ENCODE measurements at regions not wholly inside any gene's neighbourhood (a gene's known extent, or its start where the extent isn't known, plus 50 kb on each side); places are given as distances from the start of the nearest gene placed in this dataset.

DNA sequence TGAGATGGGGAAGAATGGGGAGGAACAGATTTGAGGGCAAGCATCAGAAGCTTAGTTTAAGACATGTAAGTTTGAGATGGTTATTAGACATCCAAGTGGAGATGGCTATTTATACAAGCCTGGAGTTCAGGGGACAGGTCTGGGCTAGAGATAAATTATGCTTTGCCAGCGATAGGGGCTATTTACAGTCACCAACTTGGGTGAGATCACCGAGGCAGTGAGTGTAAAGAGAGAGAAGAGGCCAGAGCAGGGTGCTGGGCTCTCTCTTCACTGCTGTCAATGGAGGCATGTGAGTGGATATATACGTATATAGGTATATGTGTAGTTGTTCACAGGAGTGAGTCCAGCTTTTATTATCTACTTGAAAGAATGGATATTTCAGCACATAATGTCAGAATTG lies 81.0 kb downstream of the QPCT start:
- DNase-seq, result no peak

GRCh38 chr2:37427241-37427640 lies 82.8 kb downstream of the QPCT start:
- no peak for DNase-seq

DNA sequence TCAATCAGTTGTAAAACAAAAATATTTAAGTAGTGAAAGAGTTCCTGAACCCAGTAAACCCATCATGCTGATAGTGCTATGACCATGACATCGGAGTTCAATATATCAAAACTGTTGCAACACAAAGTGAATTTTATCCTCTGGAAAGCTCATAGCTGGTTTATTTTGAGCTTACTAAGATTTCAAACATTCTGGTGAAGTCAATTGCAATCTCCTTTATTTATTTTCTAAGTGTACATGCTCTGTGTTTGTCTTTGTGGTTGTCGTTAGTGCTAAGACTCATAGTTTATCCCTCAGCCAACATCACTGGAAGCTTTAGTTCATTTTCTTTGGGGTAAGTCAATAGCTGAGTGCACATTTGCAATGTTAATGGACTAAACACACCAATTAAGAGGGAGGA lies 91.9 kb downstream of the QPCT start:
- DNase-seq, result no peak

- DNase-seq, result no peak
These were observed 94.8 kb downstream of the QPCT start for GRCh38 chr2:37439131-37439642.

DNA sequence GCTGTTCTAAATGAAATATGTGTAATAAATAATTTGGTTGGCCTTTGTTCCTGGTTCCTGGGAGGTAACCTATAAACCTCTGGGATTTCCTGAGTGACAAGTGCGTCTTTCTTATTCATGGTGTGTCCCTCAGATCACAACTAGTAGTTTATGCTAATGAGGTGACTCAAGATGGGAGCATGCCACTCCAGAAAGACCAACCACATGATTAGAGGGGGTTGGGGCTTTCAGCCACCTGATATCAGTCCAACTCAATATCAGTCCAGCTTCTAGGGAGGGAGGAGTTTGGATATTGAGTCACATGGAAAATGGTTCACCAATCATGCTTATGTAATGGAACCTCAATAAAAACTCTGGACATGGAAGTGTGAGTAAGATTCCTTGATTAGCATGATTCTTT lies 96.6 kb downstream of the QPCT start:
- no peak for DNase-seq

GRCh38 chr2:37443082-37443481 lies 98.7 kb downstream of the QPCT start:
- no peak for DNase-seq

DNA sequence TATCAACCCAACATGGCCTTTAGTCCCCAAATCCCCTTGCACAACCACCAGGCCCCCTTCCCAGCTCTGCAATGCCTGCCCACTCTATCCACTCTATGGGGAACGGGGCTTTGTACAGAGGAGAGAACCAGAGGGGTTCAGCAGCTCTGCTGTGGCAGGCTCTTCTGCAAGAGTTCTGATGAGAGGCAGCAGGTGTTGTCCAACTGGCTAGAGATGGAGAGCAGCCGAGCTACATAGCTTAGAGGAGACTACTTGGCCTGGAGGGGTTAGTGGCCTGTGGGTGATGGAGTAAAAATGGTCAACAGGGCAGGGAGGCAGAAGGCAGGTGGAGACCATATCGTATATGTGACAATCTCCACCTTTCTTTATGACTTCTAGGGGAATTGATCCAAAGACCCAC lies 103.0 kb downstream of the QPCT start:
- DNase-seq, result no peak

DNA sequence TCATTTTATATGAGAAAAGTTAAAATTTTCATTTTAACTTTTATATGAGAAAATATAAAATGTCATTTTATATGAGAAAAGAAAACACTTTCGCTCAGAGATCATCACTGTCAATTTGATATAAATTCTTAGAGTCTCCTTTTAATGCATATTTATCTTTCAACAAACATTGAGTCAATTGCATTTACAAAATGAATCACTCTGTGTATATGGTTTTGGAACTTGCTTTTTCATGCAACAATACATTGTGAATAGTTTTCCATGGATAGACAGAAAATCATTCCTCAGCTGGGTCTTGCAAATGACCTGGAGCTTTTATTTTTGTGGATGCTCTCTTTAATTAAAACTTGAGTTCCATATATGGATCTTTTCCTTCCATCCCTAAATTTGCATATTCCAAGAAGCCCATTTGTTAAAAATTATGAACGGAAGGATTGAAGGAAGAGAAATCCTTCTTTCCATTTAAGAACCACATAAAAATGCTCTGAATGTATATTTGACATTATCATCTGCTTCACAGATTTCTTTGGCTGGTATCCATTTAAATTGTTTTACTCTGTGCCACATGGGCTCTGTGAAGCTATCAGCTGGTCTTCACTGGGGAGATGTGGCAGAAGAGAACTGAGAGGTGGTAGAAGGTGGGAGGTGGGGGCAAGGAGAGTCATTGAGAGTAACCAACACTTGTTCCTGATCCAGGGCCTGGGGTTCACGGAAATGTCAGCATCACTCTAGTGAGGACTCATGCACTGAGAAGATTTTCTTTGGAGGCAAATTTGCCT lies 104.1 kb downstream of the QPCT start:
- no peak for DNase-seq

DNA sequence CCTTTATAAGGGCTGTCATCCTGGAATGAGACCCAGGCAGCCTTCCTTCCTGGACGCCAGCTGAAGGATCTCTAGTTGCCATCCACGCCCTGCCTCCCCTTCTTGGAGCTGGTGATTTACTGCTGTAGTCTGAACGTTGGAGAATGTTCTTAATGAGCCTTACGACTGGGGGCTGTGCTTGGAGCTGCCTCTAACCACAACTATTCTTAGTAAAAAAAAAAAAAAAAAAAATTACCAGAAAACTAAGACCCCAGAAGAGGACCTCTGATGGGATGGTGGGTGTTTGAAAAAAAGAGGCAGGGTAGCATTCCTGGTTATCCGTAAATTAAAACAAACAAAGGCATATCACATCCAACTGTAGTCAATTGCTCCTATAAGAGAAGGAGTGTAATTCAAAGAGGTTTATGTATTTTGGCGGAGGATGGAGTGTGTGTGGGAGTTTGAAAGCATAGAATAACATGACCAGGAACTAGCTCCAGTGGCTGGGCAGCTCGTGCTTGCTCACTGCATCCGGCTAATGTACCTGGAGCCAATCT lies 105.4 kb downstream of the QPCT start:
- DNase-seq, result no peak

DNA sequence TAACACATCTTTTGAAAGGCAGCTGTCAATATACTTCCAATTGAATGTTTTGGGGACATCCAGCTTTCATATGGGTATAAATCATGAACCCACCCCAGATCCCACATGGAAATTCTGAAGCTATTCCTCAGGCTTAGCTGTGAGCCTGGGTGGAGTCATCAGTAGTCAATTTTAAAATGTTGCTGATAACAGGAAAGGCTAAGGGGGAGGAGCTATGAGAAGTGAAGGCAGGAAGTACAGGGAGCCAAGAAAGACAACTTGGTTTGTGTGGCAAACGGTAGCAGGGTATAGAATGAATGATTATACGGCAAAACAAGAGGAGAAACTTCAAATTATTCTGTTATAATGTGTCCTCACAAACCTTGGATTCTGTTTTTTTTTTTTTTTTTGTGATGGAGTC lies 108.6 kb downstream of the QPCT start:
- no peak for DNase-seq

DNA sequence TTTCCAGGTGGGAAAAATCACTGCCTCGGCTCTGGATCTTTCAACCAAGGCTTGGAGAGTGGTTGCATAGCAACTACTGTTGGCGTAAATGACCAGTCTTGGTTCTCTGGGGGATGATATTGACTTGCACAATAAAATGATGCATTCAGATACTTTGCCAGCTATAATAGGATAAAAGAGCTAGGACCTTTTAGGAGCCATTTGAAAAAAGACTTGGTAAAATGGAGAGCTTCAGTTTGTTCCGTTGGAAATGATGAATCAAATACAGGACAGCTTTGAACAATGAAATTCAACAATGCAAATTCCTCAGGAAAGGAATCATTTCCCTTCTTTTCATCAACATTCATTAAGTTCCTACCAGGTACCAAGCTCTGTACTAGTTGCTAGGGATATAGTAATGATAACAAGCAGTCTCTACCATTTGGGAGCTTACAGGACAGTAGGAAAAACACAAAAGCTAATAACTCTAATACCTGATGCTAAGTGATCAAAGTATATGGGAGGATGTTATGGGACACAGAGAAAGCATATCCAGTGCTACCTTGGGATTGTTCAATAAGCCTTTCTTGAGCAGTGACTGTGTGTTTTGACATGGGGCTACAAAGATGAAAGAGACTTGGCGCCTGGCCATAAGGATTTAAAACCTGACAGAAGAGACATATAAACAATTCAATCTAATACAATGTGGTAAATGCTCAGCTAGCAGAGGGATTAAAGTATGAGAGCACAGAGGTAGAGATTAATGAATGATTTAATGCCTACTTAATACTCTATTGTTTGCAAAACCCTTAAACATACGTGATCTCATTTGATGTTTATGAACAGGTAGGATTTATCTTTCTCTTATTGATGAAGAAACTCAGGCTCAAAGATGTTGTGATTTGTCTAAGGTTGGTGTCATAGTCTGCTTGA lies 110.7 kb downstream of the QPCT start:
- DNase-seq, result no peak

- no peak for DNase-seq
These were observed 112.0 kb downstream of the QPCT start for GRCh38 chr2:37456479-37456878.

- no peak for DNase-seq
These were observed 113.0 kb downstream of the QPCT start for GRCh38 chr2:37457401-37457901.

DNA sequence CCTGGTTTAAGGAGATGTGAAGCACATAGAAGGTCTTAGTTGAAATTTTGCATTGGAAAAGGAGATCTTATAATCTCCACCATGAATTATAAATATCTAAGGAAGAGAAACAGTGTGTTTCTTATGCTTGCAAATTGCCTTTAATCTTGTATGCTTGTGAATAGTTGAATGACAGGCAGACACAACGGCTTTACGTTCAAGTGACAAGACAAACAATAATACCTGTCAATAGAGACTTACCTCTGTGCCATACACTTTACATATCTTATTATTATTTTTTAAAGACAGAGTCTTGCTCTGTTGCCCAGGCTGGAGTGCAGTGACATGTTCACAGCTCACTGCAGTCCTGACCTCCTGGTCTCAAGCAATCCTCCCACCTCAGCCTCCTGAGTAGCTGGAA lies 113.7 kb downstream of the QPCT start:
- DNase-seq, result no peak

- DNase-seq, result no peak
These were observed 114.9 kb downstream of the QPCT start for GRCh38 chr2:37459095-37459981.

DNA sequence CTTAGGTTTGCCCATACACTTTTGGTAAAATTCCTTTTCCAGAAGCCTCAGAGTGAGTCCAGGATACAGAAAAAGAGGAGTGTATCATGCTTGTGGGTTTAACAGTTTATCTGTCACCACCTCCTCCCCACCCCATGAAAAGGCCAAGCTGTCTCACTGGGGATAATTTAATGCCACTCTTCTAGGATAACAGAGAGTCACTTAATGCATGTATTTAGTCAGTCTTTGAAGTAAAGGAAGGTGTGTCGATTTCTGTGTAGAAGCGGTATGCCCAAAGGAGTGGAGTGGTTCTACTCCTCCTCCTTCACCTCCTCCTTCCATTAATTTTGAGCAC lies 116.4 kb downstream of the QPCT start:
- no peak for DNase-seq

GRCh38 chr2:37464067-37464466 lies 119.6 kb downstream of the QPCT start:
- no peak for DNase-seq

DNA sequence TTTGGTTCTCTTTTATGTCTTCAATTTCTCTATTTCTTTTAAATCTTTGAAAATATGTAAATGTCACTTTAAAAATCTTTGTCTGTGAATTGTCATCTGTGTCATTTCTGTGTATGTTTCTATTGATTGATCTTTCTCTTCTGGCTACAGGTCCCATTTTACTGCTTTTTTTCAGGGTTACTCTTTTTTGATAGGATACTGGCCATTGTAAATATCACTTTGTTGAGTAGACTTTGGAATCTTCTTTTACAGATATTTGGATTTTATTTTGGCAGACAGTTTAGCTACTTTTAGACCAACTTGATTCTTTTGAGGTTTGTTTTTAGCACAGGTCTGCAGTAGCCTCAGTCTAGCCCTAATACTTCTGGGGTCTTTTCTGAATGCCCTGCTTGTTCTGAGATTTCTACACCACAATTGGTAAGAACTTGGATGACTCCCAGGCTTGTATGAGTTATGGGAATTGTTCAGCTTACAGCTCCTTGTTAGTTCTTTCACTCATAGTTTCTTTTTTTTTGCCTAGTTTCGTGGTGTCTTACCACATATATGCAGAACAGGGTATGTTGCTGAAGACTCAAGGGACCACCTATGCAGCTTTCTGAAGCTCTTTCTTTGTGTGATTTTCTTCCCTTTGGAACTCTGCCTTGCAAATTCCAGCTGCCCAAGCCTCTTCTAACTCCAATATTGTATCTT lies 122.2 kb downstream of the QPCT start:
- no peak for DNase-seq

DNA sequence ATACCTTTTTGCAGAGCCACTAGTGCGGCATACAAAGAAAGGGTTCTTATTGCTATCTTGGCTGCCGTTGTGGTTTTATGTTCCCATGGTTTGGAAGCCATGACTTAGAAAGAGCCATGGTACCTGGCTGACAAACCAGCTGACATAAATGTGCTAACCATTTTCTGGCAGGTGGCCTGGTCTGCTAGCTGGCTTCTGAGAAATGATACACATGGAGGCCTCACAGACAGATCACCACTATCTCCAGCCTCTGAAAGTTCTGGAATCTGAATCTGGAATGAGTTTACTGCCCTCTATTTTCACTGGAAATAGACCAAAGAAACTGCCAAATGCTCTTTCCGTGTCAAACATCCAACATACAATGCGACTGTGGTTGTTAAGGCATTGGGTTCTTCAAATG lies 123.7 kb downstream of the QPCT start:
- DNase-seq, result no peak

DNA sequence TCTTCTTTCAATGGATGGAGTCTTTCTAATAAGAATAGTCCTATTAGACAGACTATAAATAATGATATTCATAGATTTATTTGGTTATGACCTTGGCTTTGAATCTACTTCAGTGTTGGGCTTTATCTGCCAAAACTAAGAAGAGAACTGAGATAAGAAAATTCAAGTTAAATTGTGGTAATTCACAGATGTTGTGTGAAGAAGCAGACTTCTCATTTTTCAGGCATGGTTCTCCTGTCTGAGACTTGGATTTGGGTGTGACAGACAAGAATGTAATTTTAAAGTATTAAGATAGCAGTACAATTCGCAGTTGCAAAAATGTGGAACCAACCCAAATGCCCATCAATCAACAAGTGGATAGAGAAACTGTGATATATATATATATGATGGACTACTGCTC lies 124.7 kb downstream of the QPCT start:
- no peak for DNase-seq

GRCh38 chr2:37471104-37471503 lies 126.7 kb downstream of the QPCT start:
- no peak for DNase-seq

DNA sequence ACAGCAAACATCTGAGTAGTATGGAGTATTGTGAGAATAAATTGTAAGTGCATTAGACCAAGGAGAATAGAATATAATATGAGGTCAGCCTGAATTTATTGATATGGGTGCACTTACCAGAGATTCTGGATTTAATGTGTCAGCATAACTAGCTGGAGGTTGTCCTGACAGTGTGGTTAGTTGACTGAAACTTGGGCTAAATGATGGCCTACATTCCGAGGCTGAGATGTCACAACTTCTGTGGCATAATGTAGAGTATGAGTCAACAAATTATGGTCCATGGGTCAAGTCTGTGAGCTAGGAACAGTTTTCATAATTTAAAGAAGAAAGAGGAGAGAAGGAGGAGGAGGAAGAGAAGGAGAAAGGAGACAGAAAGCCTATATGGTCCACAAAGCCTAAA lies 127.6 kb downstream of the QPCT start:
- DNase-seq, result peak; percentile 6
